SK-N-SH treated with all-trans-retinoic acid at 6 μM for 48 hours (cell line): ENCODE measurements at regions not wholly inside any gene's neighbourhood (a gene's known extent, or its start where the extent isn't known, plus 50 kb on each side); places are given as distances from the start of the nearest gene placed in this dataset.

Experiments used
- ARNTL ChIP-seq: fragments of 450-650 bp; formaldehyde crosslinking; IDR thresholded peaks from 2 replicates; pipeline ENCODE4 v1.5.0; 2020; ENCODE audit warnings: low read depth, mild to moderate bottlenecking, moderate library complexity, borderline replicate concordance
- CREB5 ChIP-seq: fragments of 250-450 bp; sonication (Bioruptor Pico); IDR thresholded peaks from 2 replicates; pipeline ENCODE4 v1.5.1; 2020; ENCODE audit warnings: low read depth, mild to moderate bottlenecking, moderate library complexity
- GLIS3 ChIP-seq: fragments of 250-450 bp; sonication (Bioruptor Pico); IDR thresholded peaks from 2 replicates; pipeline ENCODE4 v1.5.0; 2020; ENCODE audit warnings: mild to moderate bottlenecking, moderate library complexity
- POU6F1 ChIP-seq: fragments of 250-450 bp; sonication (Bioruptor Pico); IDR thresholded peaks from 2 replicates; pipeline ENCODE4 v1.8.0; 2021; ENCODE audit warnings: low read depth, mild to moderate bottlenecking, moderate library complexity, borderline replicate concordance
- PPARA ChIP-seq: fragments of 250-450 bp; sonication (Bioruptor Pico); IDR thresholded peaks from 2 replicates; pipeline ENCODE4 v1.5.0; 2020; ENCODE audit warnings: mild to moderate bottlenecking, borderline replicate concordance
- SNAI2 ChIP-seq: fragments of 250-450 bp; sonication (Bioruptor Pico); IDR thresholded peaks from 2 replicates; pipeline ENCODE4 v1.5.0; 2020; ENCODE audit warnings: mild to moderate bottlenecking, moderate library complexity
- TSHZ2 ChIP-seq: fragments of 250-450 bp; sonication (Bioruptor Pico); IDR thresholded peaks from 2 replicates; pipeline ENCODE4 v1.5.0; 2020; ENCODE audit warnings: mild to moderate bottlenecking, moderate library complexity
- ZFP3 ChIP-seq: fragments of 250-450 bp; sonication (Bioruptor Pico); IDR thresholded peaks from 2 replicates; pipeline ENCODE4 v1.5.0; 2020; ENCODE audit warnings: mild to moderate bottlenecking, moderate library complexity
- ZNF565 ChIP-seq: fragments of 450-650 bp; formaldehyde crosslinking; conservative IDR thresholded peaks from 2 replicates; pipeline ENCODE4 v1.5.0; 2020; ENCODE audit warnings: low read depth, mild to moderate bottlenecking, moderate library complexity
- ZNF70 ChIP-seq: fragments of 450-650 bp; formaldehyde crosslinking; IDR thresholded peaks from 2 replicates; pipeline ENCODE4 v1.5.0; 2020; ENCODE audit warnings: mild to moderate bottlenecking, moderate library complexity
- ZNF8 ChIP-seq: fragments of 450-650 bp; formaldehyde crosslinking; IDR thresholded peaks from 2 replicates; pipeline ENCODE4 v1.5.0; 2020; ENCODE audit warnings: mild to moderate bottlenecking, moderate library complexity
- TF ChIP-seq, protein P1 (sequence below): fragments of 250-450 bp; sonication (Bioruptor Pico); IDR thresholded peaks from 2 replicates; pipeline ENCODE4 v1.8.0; 2020; ENCODE audit warnings: mild to moderate bottlenecking, moderate library complexity, borderline replicate concordance

DNA sequence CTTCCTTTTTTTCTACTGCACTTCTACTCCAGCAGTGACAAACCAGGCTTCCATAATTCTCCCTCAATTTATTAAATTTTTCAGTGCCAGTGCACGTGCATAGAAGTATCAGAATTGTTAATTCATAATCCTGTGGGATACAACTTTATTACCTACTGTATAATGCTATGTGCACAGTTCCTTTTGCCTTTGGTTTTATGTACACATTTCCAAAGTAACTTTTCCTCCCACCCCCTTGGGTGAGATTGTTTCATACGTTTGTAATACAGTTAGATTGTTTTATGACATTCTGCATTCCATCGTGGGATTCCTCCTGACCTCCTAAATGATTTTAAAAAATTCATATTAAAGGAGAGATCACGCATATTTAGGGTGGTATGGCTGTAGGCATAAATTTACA is 128.1 kb downstream of the TTC6 start:
- TF ChIP-seq ZFP3 (CRISPR knock-in tag) (no peak), ZNF565 (CRISPR knock-in tag) (no peak), ARNTL (CRISPR knock-in tag) (no peak), PPARA (CRISPR knock-in tag) (no peak), GLIS3 (CRISPR knock-in tag) (no peak), CREB5 (CRISPR knock-in tag) (no peak), ZNF70 (no peak), TSHZ2 (CRISPR knock-in tag) (no peak), ZNF8 (CRISPR knock-in tag) (no peak), SNAI2 (CRISPR knock-in tag) (no peak), POU6F1 (CRISPR knock-in tag) (no peak)
- TF ChIP-seq, protein P1, sequence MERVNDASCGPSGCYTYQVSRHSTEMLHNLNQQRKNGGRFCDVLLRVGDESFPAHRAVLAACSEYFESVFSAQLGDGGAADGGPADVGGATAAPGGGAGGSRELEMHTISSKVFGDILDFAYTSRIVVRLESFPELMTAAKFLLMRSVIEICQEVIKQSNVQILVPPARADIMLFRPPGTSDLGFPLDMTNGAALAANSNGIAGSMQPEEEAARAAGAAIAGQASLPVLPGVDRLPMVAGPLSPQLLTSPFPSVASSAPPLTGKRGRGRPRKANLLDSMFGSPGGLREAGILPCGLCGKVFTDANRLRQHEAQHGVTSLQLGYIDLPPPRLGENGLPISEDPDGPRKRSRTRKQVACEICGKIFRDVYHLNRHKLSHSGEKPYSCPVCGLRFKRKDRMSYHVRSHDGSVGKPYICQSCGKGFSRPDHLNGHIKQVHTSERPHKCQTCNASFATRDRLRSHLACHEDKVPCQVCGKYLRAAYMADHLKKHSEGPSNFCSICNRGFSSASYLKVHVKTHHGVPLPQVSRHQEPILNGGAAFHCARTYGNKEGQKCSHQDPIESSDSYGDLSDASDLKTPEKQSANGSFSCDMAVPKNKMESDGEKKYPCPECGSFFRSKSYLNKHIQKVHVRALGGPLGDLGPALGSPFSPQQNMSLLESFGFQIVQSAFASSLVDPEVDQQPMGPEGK (CRISPR knock-in tag) = no peak
